ENCODE measurements at regions not wholly inside any gene's neighbourhood (a gene's known extent, or its start where the extent isn't known, plus 50 kb on each side); places are given as distances from the start of the nearest gene placed in this dataset.

GRCh38 chr15:67972377-67972776 is 81.7 kb upstream of the PIAS1 start:
- no peak for TF ChIP-seq POLR2A (IDR thresholded peaks at IDR 0.05)
- TF ChIP-seq, protein P1, sequence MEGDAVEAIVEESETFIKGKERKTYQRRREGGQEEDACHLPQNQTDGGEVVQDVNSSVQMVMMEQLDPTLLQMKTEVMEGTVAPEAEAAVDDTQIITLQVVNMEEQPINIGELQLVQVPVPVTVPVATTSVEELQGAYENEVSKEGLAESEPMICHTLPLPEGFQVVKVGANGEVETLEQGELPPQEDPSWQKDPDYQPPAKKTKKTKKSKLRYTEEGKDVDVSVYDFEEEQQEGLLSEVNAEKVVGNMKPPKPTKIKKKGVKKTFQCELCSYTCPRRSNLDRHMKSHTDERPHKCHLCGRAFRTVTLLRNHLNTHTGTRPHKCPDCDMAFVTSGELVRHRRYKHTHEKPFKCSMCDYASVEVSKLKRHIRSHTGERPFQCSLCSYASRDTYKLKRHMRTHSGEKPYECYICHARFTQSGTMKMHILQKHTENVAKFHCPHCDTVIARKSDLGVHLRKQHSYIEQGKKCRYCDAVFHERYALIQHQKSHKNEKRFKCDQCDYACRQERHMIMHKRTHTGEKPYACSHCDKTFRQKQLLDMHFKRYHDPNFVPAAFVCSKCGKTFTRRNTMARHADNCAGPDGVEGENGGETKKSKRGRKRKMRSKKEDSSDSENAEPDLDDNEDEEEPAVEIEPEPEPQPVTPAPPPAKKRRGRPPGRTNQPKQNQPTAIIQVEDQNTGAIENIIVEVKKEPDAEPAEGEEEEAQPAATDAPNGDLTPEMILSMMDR (IDR thresholded peaks at IDR 0.05), result no peak

Data from esophagus squamous epithelium (tissue), 4 donors.